NCI-H2081 (cell line): ENCODE measurements at regions not wholly inside any gene's neighbourhood (a gene's known extent, or its start where the extent isn't known, plus 50 kb on each side); places are given as distances from the start of the nearest gene placed in this dataset.

Source experiments
- DNase-seq, 2 experiments: peaks; one replicate each; lab custom pipeline; 2025; lab: John Stamatoyannopoulos, UW

GRCh38 chr2:223701761-223702160 is 99.6 kb upstream of the SCG2 start:
- no peak for DNase-seq

GRCh38 chr2:223700221-223700620 is 98.1 kb upstream of the SCG2 start:
- no peak for DNase-seq

- DNase-seq = no peak
Observed at GRCh38 chr2:223697892-223698645, 95.9 kb upstream of the SCG2 start.

GRCh38 chr2:223697316-223697891 is 95.2 kb upstream of the SCG2 start:
- no peak for DNase-seq

GRCh38 chr2:223696719-223697118 is 94.6 kb upstream of the SCG2 start:
- DNase-seq = peak in 1 of 2 experiments; percentile 52

- peak in 1 of 2 experiments; percentile 59 for DNase-seq
Observed at GRCh38 chr2:223692191-223692947, 90.2 kb upstream of the SCG2 start.

GRCh38 chr2:223688094-223688835 is 86.1 kb upstream of the SCG2 start:
- peak in 1 of 2 experiments; percentile 10 for DNase-seq

- DNase-seq = no peak
Observed at GRCh38 chr2:223681125-223681524, 79.0 kb upstream of the SCG2 start.

- no peak for DNase-seq
Observed at GRCh38 chr2:223674998-223675609, 72.9 kb upstream of the SCG2 start.

- DNase-seq = no peak
Observed at GRCh38 chr2:223669453-223670225, 67.5 kb upstream of the SCG2 start.

- DNase-seq = no peak
Observed at GRCh38 chr2:223668302-223668998, 66.3 kb upstream of the SCG2 start.

- DNase-seq = no peak
Observed at GRCh38 chr2:223654384-223654915, 52.3 kb upstream of the SCG2 start.

- no peak for DNase-seq
Observed at GRCh38 chr2:223652902-223653301, 50.7 kb upstream of the SCG2 start.

- DNase-seq = no peak
Observed at GRCh38 chr2:223652122-223652521, 50.0 kb upstream of the SCG2 start.
